ENCODE measurements at regions not wholly inside any gene's neighbourhood (a gene's known extent, or its start where the extent isn't known, plus 50 kb on each side); places are given as distances from the start of the nearest gene placed in this dataset.
A peak's percentile ranks its signal among the peaks of the same experiment; 100 is the strongest.

- TF ChIP-seq CTCF (IDR thresholded peaks at IDR 0.05; ENCODE audit: control extremely low read depth, extremely low read depth) = no peak
- H3K9ac ChIP-seq (ENCODE audit: insufficient read depth in 1 of 2, low read length in 2 of 2) = peak overlapping the region; percentile 71
- peak in 1 of 3 donors; percentile 96 for DNase-seq
- H3K27me3 ChIP-seq (ENCODE audit: control insufficient read depth in 3 of 3, insufficient read depth in 3 of 3, low read length in 2 of 3) = no peaks in the 10 kb centered on the region
- no peak overlapping the region for H3K4me3 ChIP-seq
- peaks cover 0 to 14% (median 4%) of the 10 kb centered on the region in 5 donors for H3K4me1 ChIP-seq (ENCODE audit: control insufficient read depth in 5 of 5, insufficient read depth in 5 of 5, low read length in 5 of 5)
- WGBS, 2 donors = 27 to 28% methylated on average over 14 of the region's 14 CpGs
- no peak for ATAC-seq (ENCODE audit: insufficient read depth, low FRiP score)
- H3K36me3 ChIP-seq (ENCODE audit: control insufficient read depth in 4 of 4, insufficient read depth in 4 of 4, low read length in 4 of 4) = no peaks in the 10 kb centered on the region
- H3K9me3 ChIP-seq (ENCODE audit: control insufficient read depth in 4 of 4, insufficient read depth in 3 of 4, low read length in 3 of 4) = no peaks in the 10 kb centered on the region
- peak overlapping the region; percentile 94 for H3K27ac ChIP-seq (ENCODE audit: low read depth in 1 of 2, low read length in 1 of 2)
Measured at GRCh38 chr11:10931761-10932670, 74.2 kb upstream of the ZBED5 start.

- H3K36me3 ChIP-seq (ENCODE audit: control insufficient read depth in 4 of 4, insufficient read depth in 4 of 4, low read length in 4 of 4) = no peaks in the 10 kb centered on the region
- peaks cover 0 to 14% (median 4%) of the 10 kb centered on the region in 5 donors for H3K4me1 ChIP-seq (ENCODE audit: control insufficient read depth in 5 of 5, insufficient read depth in 5 of 5, low read length in 5 of 5)
- no peaks in the 10 kb centered on the region for H3K27me3 ChIP-seq (ENCODE audit: control insufficient read depth in 3 of 3, insufficient read depth in 3 of 3, low read length in 2 of 3)
- H3K4me3 ChIP-seq = peak overlapping the region; percentile 59
- H3K27ac ChIP-seq (ENCODE audit: low read depth in 1 of 2, low read length in 1 of 2) = peak overlapping the region; percentile 94
- TF ChIP-seq CTCF (IDR thresholded peaks at IDR 0.05; ENCODE audit: control extremely low read depth, extremely low read depth) = no peak
- WGBS, 2 donors = 0 to 1% methylated on average over 58 to 69 of the region's 69 CpGs
- no peaks in the 10 kb centered on the region for H3K9me3 ChIP-seq (ENCODE audit: control insufficient read depth in 4 of 4, insufficient read depth in 3 of 4, low read length in 3 of 4)
- H3K9ac ChIP-seq (ENCODE audit: insufficient read depth in 1 of 2, low read length in 2 of 2) = peak overlapping the region; percentile 71 to 85
- DNase-seq = peak; percentile 92 to 95 (median 94)
- ATAC-seq (ENCODE audit: insufficient read depth, low FRiP score) = peak; percentile 68
Measured at GRCh38 chr11:10930972-10931760, 73.3 kb upstream of the ZBED5 start.

- TF ChIP-seq CTCF (IDR thresholded peaks at IDR 0.05; ENCODE audit: control extremely low read depth, extremely low read depth) = no peak
Measured at GRCh38 chr11:10930224-10930971, 72.5 kb upstream of the ZBED5 start.

More at GRCh38 chr11:10930224-10930971, 72.5 kb upstream of the ZBED5 start:
- Histone ChIP-seq H3K27ac (ENCODE audit: low read depth in 1 of 2, low read length in 1 of 2) (peak overlapping the region; percentile 94), H3K4me1 (ENCODE audit: control insufficient read depth in 5 of 5, insufficient read depth in 5 of 5, low read length in 5 of 5) (peaks cover 0 to 14% (median 6%) of the 10 kb centered on the region in 5 donors), H3K36me3 (ENCODE audit: control insufficient read depth in 4 of 4, insufficient read depth in 4 of 4, low read length in 4 of 4) (no peaks in the 10 kb centered on the region), H3K27me3 (ENCODE audit: control insufficient read depth in 3 of 3, insufficient read depth in 3 of 3, low read length in 2 of 3) (no peaks in the 10 kb centered on the region), H3K9ac (ENCODE audit: insufficient read depth in 1 of 2, low read length in 2 of 2) (peak overlapping the region; percentile 71 to 85), H3K4me3 (peak overlapping the region; percentile 59), H3K9me3 (ENCODE audit: control insufficient read depth in 4 of 4, insufficient read depth in 3 of 4, low read length in 3 of 4) (no peaks in the 10 kb centered on the region)
- 7 to 9% methylated on average over 25 to 35 of the region's 35 CpGs for WGBS, 2 donors
- DNase-seq (peak; percentile 63 to 71 (median 66)), ATAC-seq (ENCODE audit: insufficient read depth, low FRiP score) (peak; percentile 8)

All from lung (tissue), 11 donors.